WTC11 (cell line): ENCODE measurements at regions not wholly inside any gene's neighbourhood (a gene's known extent, or its start where the extent isn't known, plus 50 kb on each side); places are given as distances from the start of the nearest gene placed in this dataset.

Experiments used
- ATF3 ChIP-seq: sonication (generic); formaldehyde crosslinking; conservative IDR thresholded peaks from 2 replicates; pipeline ENCODE4 v1.8.1; 2022; ENCODE audit warnings: mild to moderate bottlenecking, missing genetic modification reagents
- CBFB ChIP-seq: sonication (generic); formaldehyde crosslinking; IDR thresholded peaks from 2 replicates; pipeline ENCODE4 v1.8.1; 2022; ENCODE audit warnings: mild to moderate bottlenecking, low read depth, missing genetic modification reagents
- CREB1 ChIP-seq: sonication (generic); formaldehyde crosslinking; IDR thresholded peaks from 2 replicates; pipeline ENCODE4 v1.8.0; 2023; ENCODE audit warnings: mild to moderate bottlenecking, missing genetic modification reagents
- CREM ChIP-seq: sonication (generic); formaldehyde crosslinking; IDR thresholded peaks from 2 replicates; pipeline ENCODE4 v1.8.1; 2022; ENCODE audit warnings: mild to moderate bottlenecking, missing genetic modification reagents, moderate library complexity
- CTCF ChIP-seq: fragments of 200-600 bp; IDR thresholded peaks from 2 replicates; pipeline ENCODE4 v1.8.0; 2022; ENCODE audit warnings: antibody characterized with exemption
- E2F5 ChIP-seq: sonication (generic); formaldehyde crosslinking; IDR thresholded peaks from 2 replicates; pipeline ENCODE4 v1.8.1; 2022; ENCODE audit warnings: mild to moderate bottlenecking, moderate library complexity, missing genetic modification reagents
- ESRRA ChIP-seq: sonication (generic); formaldehyde crosslinking; IDR thresholded peaks from 2 replicates; pipeline ENCODE4 v1.8.1; 2022; ENCODE audit warnings: mild to moderate bottlenecking, missing genetic modification reagents, borderline replicate concordance
- FOXJ3 ChIP-seq: sonication (generic); formaldehyde crosslinking; IDR thresholded peaks from 2 replicates; pipeline ENCODE4 v1.9.0; 2021; ENCODE audit warnings: missing genetic modification reagents, mild to moderate bottlenecking, borderline replicate concordance
- JUN ChIP-seq: sonication (generic); formaldehyde crosslinking; IDR thresholded peaks from 2 replicates; pipeline ENCODE4 v1.8.0; 2023; ENCODE audit warnings: mild to moderate bottlenecking, missing genetic modification reagents
- MAX ChIP-seq: sonication (generic); formaldehyde crosslinking; IDR thresholded peaks from 2 replicates; pipeline ENCODE4 v1.8.0; 2022; ENCODE audit warnings: mild to moderate bottlenecking, missing genetic modification reagents
- NFATC4 ChIP-seq: fragments of 250-450 bp; sonication (Bioruptor Pico); IDR thresholded peaks from 2 replicates; pipeline ENCODE4 v1.9.0; 2021; ENCODE audit warnings: mild to moderate bottlenecking
- PREB ChIP-seq: sonication (generic); formaldehyde crosslinking; IDR thresholded peaks from 2 replicates; pipeline ENCODE4 v1.8.1; 2022; ENCODE audit warnings: mild to moderate bottlenecking, missing genetic modification reagents, moderate library complexity, borderline replicate concordance
- SMAD3 ChIP-seq: sonication (generic); formaldehyde crosslinking; IDR thresholded peaks from 2 replicates; pipeline ENCODE4 v1.8.0; 2022; ENCODE audit warnings: missing genetic modification reagents, mild to moderate bottlenecking, borderline replicate concordance
- USF1 ChIP-seq: sonication (generic); formaldehyde crosslinking; IDR thresholded peaks from 2 replicates; pipeline ENCODE4 v1.8.0; 2022; ENCODE audit warnings: mild to moderate bottlenecking, missing genetic modification reagents

GRCh38 chr4:27194599-27195176 lies 334.0 kb downstream of the STIM2 start:
- no peak for TF ChIP-seq CREB1 (CRISPR knock-in tag)
- no peak for TF ChIP-seq ATF3 (CRISPR knock-in tag)
- TF ChIP-seq CREM (CRISPR knock-in tag) = no peak
- no peak for TF ChIP-seq USF1 (CRISPR knock-in tag)
- TF ChIP-seq CTCF = no peak
- no peak for TF ChIP-seq MAX (CRISPR knock-in tag)
- no peak for TF ChIP-seq SMAD3 (CRISPR knock-in tag)
- TF ChIP-seq CBFB (CRISPR knock-in tag) = no peak
- TF ChIP-seq NFATC4 (CRISPR knock-in tag) = no peak
- no peak for TF ChIP-seq E2F5 (CRISPR knock-in tag)
- no peak for TF ChIP-seq FOXJ3
- no peak for TF ChIP-seq JUN
- no peak for TF ChIP-seq ESRRA (CRISPR knock-in tag)
- TF ChIP-seq PREB = no peak
